HG02852 (cell line): ENCODE measurements at regions not wholly inside any gene's neighbourhood (a gene's known extent, or its start where the extent isn't known, plus 50 kb on each side); places are given as distances from the start of the nearest gene placed in this dataset.

Experiments
- ATAC-seq: cut with Tn5 transposase; IDR thresholded peaks from one replicate; pipeline ENCODE4 v1.9.1; 2021; ENCODE audit warnings: mild to moderate bottlenecking, moderate library complexity; ENCODE audit not compliant: unreplicated experiment

GRCh38 chr2:181114021-181114420 is 133.6 kb downstream of the UBE2E3 start:
- no peak for ATAC-seq

- ATAC-seq, result no peak
Observed at GRCh38 chr2:181116261-181116660, 135.9 kb downstream of the UBE2E3 start.

DNA sequence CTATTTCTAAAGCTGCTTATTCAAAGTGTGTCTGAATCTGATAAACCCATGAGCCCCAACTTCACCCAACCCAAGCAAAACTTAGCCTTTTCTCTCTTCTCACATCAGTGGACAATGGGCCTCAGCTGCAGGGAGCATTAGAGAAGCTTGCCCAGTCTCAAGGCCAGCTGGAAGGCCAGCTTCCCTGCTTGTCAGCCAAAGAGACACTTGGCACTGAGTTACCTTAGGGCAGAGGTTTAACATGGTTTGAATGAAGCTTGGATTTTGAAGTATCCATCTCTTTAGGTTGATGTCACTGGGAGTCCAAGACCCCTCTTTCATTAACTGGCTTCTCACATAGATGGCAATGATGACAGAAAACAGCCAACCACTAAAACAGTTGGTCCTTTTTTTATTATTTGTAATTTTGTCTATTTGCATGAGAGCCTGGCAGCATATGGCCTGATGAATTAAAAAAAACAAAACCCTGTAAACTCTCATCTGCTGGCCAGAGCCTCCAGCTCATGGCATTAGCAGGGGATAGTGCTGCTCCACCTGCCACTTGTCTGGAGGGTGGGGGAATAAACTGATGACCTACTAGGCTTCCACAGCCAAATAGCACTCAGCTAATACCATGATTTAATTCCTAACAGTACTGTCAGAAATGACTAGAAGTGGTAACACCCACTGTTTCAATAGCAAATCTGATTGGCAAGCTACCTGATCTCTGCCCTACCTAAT is 137.0 kb downstream of the UBE2E3 start:
- no peak for ATAC-seq

DNA sequence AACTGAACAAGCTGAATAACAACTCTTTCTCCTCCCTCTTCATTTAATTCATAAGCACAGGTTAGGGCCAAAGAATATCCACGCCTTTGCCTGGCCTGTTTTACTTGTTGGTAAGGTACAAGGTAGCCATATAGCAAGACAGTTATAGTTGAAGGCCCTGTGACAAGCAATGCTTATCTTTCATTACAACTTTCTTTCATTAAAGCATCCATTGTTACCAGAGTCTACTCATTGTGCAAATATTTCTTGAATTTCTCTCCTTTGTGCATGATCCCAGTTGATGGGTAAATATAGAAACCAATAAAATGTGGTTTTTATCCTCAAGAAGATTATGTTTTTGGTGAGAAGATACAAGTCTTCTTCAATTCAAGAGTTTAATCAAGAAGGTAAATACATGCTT is 140.2 kb downstream of the UBE2E3 start:
- no peak for ATAC-seq

DNA sequence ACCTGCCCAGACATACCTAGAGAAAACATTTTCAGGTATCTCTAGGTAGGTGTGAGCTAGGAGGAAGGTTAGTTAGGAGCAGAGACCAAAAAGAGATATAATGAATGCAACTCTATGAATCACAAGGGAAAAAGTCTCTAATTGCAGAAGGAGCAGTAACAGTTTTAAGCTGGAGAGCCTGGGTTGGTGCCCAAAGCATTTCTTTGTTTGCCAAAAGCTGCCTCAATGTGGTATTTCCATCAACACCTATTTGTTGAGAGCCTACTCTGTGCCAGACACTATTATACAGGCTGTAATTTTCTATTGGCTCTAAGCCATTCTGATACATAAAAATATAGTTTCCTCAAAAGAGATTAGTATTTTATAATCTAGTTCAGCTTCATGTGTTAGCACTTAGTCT is 141.6 kb downstream of the UBE2E3 start:
- no peak for ATAC-seq

DNA sequence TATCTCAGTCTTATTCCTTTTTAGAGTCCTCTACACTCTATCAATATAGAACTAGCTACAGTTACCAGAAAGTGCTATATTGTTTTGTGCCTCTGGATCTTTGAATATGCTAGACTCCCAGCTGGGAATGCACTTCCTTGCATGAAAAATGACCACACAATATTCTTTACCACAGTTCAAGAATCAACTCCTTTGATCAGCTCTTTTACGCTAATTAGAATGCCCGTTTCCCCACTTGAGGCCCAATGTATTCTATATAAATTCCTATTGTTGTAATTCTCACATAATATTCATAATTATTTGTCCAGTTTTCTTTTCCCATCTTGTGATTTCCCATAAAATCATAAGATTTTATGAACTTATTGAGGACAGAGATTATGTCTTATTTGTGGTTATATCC is 142.2 kb downstream of the UBE2E3 start:
- no peak for ATAC-seq

DNA sequence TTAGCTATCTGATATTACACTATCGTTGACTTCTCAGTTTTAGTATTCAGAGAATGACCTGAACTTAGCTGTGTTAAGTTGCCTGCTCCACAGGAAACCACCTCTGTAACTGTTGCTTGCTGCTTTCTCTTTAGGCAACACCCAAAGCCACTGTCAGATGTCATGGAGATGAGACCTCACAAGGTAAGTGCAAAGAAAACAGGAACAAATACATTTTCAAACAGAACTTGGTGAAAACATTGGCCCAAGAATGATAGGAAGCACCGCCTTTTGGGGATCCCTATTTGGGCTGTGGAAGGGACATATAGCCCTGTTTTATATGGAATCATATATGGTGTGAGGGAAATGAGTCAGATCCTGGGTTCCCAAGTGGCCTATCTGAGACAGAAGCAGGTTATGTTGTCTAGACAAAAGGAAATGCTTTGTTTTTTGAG is 143.4 kb downstream of the UBE2E3 start:
- ATAC-seq, result peak; percentile 94

GRCh38 chr2:181124497-181124896 is 144.1 kb downstream of the UBE2E3 start:
- ATAC-seq, result no peak

- no peak for ATAC-seq
Observed at GRCh38 chr2:181125359-181125758, 145.0 kb downstream of the UBE2E3 start.

DNA sequence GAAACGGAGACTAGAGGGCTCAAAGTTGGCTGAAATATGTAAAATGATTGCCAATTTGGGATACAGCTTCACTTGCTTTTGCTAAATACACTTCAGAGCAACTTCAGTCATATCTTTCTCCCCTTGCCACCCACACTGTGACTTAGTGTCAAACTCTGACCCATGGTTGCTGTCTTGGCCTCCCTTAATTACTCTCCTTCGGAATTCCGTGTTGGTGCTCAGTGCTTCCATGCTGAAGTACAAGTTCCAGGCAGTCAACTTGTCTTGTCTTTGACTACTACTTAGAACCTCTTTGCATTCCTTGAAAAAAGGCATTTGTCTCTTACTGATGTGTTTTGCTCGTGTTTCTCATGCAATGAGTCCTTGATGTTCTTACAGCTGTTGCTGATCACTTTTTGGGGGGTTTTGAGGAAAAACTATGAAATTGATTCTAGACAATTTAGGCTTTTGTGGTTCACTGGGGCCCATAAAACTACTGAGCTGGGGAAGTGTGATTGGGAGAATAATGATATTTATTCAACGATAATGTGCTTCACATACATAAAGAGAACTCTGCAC is 146.0 kb downstream of the UBE2E3 start:
- ATAC-seq, result no peak

- peak; percentile 65 for ATAC-seq
Observed at GRCh38 chr2:181128199-181128598, 147.8 kb downstream of the UBE2E3 start.

DNA sequence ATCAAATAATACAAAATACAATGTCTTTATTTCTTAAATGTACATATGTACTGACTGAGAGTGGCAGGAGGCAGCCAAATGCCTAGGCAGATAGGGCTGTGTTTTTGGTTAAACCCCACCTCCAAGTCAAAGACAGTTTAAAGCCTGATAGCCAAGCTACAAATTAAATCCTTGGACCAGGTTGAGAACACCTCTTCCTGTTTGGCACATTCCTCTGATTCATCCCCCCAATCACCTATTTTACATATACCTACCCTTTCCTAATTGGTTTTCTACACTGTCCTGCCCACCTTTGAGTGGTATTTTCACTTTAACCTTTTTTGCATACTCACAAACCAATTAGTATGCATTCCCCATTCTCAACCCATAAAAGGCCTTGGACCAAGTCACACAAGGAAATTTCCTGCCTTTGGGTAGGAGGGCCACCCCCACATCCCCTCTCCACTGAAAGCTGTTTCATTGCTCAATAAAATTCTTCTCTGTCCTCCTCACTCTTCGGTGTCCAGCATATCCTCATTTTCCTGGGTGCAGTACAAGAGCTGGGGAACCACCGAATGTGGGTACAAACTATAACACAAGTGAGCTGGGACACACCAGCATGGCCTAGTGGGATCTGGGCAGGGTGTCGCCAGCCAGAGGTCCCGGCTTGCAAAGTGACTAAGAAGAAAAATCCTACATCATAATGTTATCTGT is 149.1 kb downstream of the UBE2E3 start:
- ATAC-seq, result no peak

DNA sequence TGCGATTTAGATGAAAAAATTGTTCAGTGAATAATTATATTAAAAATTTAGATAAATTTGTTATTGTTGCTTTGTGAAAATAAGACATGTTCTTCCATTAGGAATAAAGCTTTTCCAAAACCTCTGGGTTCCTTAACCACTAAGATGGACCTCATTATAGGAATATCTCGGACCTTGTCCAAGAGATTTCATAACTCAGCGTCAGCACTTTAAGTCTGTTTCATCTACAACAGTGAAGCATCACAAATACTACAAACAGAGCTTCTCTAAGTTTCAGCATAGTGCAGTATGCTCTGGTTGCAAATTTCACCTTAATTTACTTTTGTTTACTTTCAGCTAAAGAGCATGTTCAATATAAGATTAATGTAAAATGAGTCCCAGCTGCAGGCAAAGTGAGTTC is 150.3 kb downstream of the UBE2E3 start:
- no peak for ATAC-seq

GRCh38 chr2:181131584-181131983 is 151.2 kb downstream of the UBE2E3 start:
- no peak for ATAC-seq

DNA sequence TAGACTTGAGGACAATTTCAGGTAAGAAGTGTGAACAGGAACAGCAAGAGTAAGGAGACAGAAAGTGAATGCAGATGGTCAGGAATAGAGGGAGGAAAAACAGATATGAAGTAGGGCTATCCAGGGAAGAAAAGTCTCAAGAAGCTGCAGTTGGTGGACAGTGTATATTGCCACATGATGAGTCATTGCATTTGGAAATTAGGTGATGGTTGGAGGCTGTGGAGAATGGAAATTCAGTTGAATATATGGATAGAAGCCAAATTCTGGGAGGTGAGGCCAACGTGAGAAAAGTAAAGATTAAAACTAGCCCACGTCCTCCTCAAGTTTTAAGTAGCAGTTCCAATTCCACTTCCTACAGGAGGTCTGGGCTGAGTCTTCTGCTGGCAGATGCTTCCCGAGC is 158.4 kb downstream of the UBE2E3 start:
- no peak for ATAC-seq

GRCh38 chr2:181139831-181140230 is 159.4 kb downstream of the UBE2E3 start:
- no peak for ATAC-seq

DNA sequence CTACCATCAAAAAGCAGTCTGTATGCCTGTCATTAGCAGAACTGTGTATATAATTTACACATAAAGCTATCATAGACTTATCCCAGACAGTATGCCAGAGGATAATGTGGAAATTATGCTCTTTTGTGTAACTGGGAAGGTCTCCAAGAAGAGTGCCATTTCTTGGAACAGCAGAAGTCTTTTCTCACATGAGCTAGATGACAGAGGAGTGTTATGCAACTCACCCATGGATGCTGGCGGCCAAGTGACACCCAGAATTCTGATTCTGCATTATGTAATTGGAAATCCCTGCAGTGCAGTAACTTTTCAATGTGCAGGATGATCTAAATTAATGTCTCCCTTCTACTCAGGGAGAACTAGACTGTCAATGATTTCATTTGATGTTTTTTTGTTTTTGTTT is 160.0 kb downstream of the UBE2E3 start:
- ATAC-seq, result no peak

DNA sequence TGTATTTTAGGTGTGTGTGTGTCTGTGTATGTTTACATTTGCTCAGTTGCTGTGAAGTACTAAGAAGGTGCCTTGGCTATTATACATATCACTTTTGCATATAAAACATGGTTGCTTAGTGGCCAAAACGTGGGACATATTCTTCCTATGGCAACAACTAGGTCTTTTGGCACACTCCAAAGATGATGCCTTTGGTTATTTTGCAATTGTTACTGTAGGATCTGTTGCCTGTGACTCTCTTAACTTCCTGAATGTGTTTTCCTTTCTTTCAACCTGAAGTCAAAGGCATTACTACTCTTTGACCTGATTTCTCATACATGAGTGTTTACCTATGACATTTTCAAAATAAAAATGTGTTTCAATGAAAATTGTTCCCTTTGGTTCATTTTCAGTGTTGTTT is 160.5 kb downstream of the UBE2E3 start:
- ATAC-seq, result no peak

DNA sequence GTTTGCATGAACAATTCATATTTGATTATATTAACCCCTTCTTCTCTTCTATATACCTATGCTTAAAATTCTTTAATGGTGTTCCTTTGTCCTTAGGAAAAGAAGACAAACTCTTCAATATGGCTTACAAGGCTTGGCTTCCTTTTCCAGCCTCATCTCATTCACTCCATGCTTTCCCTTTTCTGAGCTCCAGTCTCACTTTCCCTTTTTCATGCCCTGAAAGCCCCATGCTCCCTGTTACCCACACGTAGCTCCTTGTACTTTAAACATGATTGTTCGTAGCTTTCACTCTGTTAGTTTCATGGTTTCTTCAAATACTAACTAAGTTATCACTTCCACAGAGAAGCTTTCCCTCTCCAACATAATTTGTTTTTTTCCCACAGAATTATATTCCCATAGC is 161.3 kb downstream of the UBE2E3 start:
- ATAC-seq, result no peak

GRCh38 chr2:181142514-181142913 is 162.1 kb downstream of the UBE2E3 start:
- peak; percentile 80 for ATAC-seq

DNA sequence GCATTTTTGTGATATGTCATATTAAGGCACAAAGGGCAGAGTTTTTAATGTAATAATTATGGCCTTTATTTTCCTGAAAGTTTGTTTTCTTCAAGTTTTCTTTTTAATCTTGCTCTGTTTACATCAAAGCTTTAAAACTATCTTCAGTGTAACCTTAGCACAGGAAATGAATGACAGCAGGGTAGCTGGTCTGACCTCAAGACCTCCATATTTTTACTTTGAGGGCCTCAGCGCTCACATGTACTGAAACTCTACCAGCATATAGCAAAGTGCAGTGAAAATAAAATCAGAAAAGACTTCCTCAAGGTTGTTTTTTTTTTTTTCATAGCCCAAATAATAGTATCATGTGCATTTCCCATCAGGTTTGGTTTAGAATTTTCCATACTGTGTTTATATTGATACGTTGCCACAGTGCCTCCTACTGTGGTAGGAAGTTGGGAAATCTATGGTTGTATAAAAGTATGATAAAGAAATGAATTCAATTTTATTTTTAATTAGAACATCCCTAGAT is 163.4 kb downstream of the UBE2E3 start:
- no peak for ATAC-seq

- no peak for ATAC-seq
Observed at GRCh38 chr2:181145645-181146044, 165.2 kb downstream of the UBE2E3 start.
